ENCODE measurements at regions not wholly inside any gene's neighbourhood (a gene's known extent, or its start where the extent isn't known, plus 50 kb on each side); places are given as distances from the start of the nearest gene placed in this dataset.

- no peak for TF ChIP-seq CHD7 (IDR thresholded peaks at IDR 0.05; ENCODE audit: insufficient replicate concordance, low read length)
- no peak for TF ChIP-seq JUN (IDR thresholded peaks at IDR 0.05; ENCODE audit: low read depth, low read length)
- no peak for TF ChIP-seq SP4 (IDR thresholded peaks at IDR 0.05; ENCODE audit: low read length)
- no peak for TF ChIP-seq TAF7 (optimal IDR thresholded peaks at IDR 0.05; ENCODE audit: borderline replicate concordance, low read depth, low read length)
- TF ChIP-seq RAD21 (IDR thresholded peaks at IDR 0.05 in 1 of 2, conservative IDR thresholded peaks at IDR 0.05 in 1 of 2; ENCODE audit: low read depth in 2 of 2, low read length in 2 of 2): no peak
- TF ChIP-seq BCL11A (IDR thresholded peaks at IDR 0.05; ENCODE audit: low read depth in 2 of 2, low read length in 2 of 2): no peak
- no peak for TF ChIP-seq FOSL1 (IDR thresholded peaks at IDR 0.05; ENCODE audit: insufficient read depth, low read depth, low read length)
- TF ChIP-seq TBP (IDR thresholded peaks at IDR 0.05; ENCODE audit: low read depth, low read length): no peak
- TF ChIP-seq EGR1 (IDR thresholded peaks at IDR 0.05; ENCODE audit: borderline replicate concordance, low read depth, low read length): no peak
- TF ChIP-seq EZH2 (IDR thresholded peaks at IDR 0.05; ENCODE audit: low read depth, low read length, severe bottlenecking): no peak
These were observed 145.3 kb upstream of the MEX3C start (continued) for GRCh38 chr18:51342815-51343214.
